SK-N-MC (cell line): ENCODE measurements at regions not wholly inside any gene's neighbourhood (a gene's known extent, or its start where the extent isn't known, plus 50 kb on each side); places are given as distances from the start of the nearest gene placed in this dataset.

Experiments used
- DNase-seq: peaks from one replicate; pipeline ENCODE4 v3.0.0-alpha.2; 2011; ENCODE audit warnings: low read depth, low spot score
- H3K27ac ChIP-seq: fragments of 200-600 bp; sonication (generic); 2 replicates; pipeline ENCODE4 v1.5.1; 2016; ENCODE audit warnings: mixed run types
- H3K36me3 ChIP-seq: fragments of 200-600 bp; sonication (generic); 2 replicates; pipeline ENCODE4 v1.6.1; 2017; ENCODE audit warnings: antibody characterized with exemption, low read length, mixed read lengths; ENCODE audit not compliant: insufficient read depth
- H3K4me3 ChIP-seq: fragments of 200-600 bp; sonication (generic); 2 replicates; pipeline ENCODE4 v1.5.1; 2016
- H3K9ac ChIP-seq: fragments of 200-600 bp; sonication (generic); 2 replicates; pipeline ENCODE4 v1.8.0; 2017; ENCODE audit warnings: mixed run types, mixed read lengths; ENCODE audit not compliant: insufficient read length
- H3K9me3 ChIP-seq: fragments of 200-600 bp; sonication (generic); 2 replicates; pipeline ENCODE4 v1.6.1; 2017; ENCODE audit warnings: low read depth, mild to moderate bottlenecking, antibody characterized with exemption, low read length, moderate library complexity, mixed read lengths
- EZH2 ChIP-seq: fragments of 200-600 bp; sonication (generic); IDR thresholded peaks from one replicate; pipeline ENCODE4 v1.6.1; 2017; ENCODE audit warnings: antibody characterized with exemption
- FOXP2 ChIP-seq: optimal IDR thresholded peaks from 2 replicates; pipeline ENCODE3; 2011; ENCODE audit warnings: mild to moderate bottlenecking, moderate library complexity; ENCODE audit not compliant: insufficient read depth; ENCODE audit errors: extremely low read length, control extremely low read depth
- POLR2AphosphoS5 ChIP-seq: IDR thresholded peaks from 2 replicates; pipeline ENCODE4 v1.6.1; 2012; ENCODE audit warnings: mild to moderate bottlenecking, low read depth, low read length, borderline replicate concordance

GRCh38 chrX:39619182-39620009 lies 478.4 kb downstream of the BCOR start:
- TF ChIP-seq POLR2AphosphoS5 (no peak), EZH2 (no peak), FOXP2 (no peak)
- Histone ChIP-seq H3K9ac (no peak overlapping the region), H3K9me3 (no peaks in the 10 kb centered on the region), H3K36me3 (no peaks in the 10 kb centered on the region), H3K4me3 (no peak overlapping the region), H3K27ac (no peak overlapping the region)
- DNase-seq = no peak

DNA sequence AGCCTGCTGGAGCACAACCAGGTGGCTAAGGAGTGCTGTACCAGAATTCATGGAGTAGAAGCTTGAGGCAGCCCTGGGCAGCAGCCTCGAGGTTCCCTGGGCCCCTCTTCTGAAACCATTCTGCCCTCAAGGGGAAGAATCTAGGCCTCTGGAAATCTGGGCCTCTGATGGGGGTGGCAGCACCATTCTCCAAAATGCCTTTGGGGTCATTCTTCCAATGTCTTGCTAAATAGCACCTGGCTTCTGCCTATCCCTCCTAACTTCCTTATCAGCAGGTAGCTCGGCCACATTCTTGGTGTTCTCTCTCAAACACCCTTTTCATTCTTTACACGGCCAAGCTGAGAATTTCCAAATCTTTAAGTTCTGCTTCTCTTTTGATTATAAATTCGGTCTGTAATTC lies 473.6 kb downstream of the BCOR start:
- no peak overlapping the region for H3K27ac ChIP-seq
- H3K36me3 ChIP-seq = no peaks in the 10 kb centered on the region
- H3K9me3 ChIP-seq = no peaks in the 10 kb centered on the region
- no peak for DNase-seq
- no peak overlapping the region for H3K4me3 ChIP-seq
- TF ChIP-seq POLR2AphosphoS5 (no peak), FOXP2 (no peak), EZH2 (no peak)
- no peak overlapping the region for H3K9ac ChIP-seq

DNA sequence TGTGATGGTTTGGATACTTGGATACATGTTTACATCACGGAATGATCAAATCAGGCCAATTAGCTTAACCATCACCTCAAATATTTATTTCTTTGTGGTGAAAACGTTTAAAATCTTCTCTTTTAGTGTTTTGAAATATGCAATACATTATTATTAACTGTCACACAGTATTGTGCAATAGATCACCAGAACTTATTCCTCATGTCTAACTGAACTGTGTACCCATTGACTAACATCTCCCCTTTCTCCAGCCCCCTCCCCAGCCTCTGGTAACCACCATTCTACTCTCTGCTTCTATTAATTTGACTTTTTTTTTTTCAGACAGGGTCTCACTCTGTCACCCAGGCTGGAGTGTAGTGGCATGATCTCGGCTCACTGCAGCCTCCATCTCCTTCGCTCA lies 471.9 kb downstream of the BCOR start:
- no peak for TF ChIP-seq EZH2
- Histone ChIP-seq H3K36me3 (no peaks in the 10 kb centered on the region), H3K27ac (no peak overlapping the region), H3K9ac (no peak overlapping the region), H3K9me3 (no peaks in the 10 kb centered on the region), H3K4me3 (no peak overlapping the region)
- no peak for DNase-seq

DNA sequence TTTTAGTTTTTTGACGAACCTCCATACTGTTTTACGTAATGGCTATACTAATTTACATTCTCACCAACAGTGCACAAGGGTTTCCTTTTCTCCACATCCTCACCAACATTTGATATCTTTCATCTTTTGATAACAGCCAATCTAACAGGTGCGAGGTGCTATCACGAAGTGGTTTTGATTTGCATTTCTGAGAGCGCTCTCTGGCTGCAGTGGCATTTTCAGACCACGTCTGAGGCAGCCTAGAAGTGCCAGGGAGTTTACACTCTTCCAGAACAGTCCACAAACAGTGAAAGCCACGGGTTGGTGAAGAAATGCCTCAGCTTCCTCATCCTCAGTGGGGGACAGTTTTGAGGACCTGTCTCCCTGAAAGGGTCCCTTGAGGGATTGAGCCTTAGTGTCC lies 471.0 kb downstream of the BCOR start:
- Histone ChIP-seq H3K9me3 (no peaks in the 10 kb centered on the region), H3K36me3 (no peaks in the 10 kb centered on the region), H3K4me3 (no peak overlapping the region), H3K27ac (no peak overlapping the region), H3K9ac (no peak overlapping the region)
- no peak for DNase-seq
- TF ChIP-seq EZH2 = no peak
- no peak for TF ChIP-seq POLR2AphosphoS5
- TF ChIP-seq FOXP2 = no peak

DNA sequence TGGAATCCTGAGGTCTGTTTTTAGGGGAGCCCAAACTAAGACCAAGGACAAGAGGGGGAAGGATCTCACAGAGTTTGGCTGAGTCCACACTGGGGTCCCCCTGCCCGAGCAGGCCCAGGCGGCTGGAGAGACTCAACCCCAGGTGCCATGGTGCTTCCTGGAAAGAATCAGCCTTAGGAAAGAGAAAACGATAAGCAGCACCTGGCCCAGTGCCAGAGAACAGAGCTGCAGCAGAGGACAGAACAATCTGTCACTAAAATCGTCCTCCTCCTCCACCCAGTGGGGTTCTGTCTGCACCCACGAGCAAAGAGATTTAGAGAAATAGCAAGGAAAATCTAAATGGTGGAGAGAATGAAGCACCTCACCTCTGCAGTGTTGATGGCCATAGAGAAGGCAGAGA lies 470.5 kb downstream of the BCOR start:
- H3K27ac ChIP-seq = no peak overlapping the region
- DNase-seq = no peak
- no peaks in the 10 kb centered on the region for H3K9me3 ChIP-seq
- no peak for TF ChIP-seq POLR2AphosphoS5
- no peak for TF ChIP-seq EZH2
- TF ChIP-seq FOXP2 = no peak
- no peak overlapping the region for H3K9ac ChIP-seq
- H3K36me3 ChIP-seq = no peaks in the 10 kb centered on the region
- H3K4me3 ChIP-seq = no peak overlapping the region

GRCh38 chrX:39629001-39629400 lies 468.8 kb downstream of the BCOR start:
- Histone ChIP-seq H3K9me3 (no peaks in the 10 kb centered on the region), H3K36me3 (no peaks in the 10 kb centered on the region), H3K4me3 (no peak overlapping the region), H3K9ac (no peak overlapping the region), H3K27ac (no peak overlapping the region)
- no peak for TF ChIP-seq POLR2AphosphoS5
- TF ChIP-seq FOXP2 = no peak
- no peak for TF ChIP-seq EZH2
- DNase-seq = no peak

DNA sequence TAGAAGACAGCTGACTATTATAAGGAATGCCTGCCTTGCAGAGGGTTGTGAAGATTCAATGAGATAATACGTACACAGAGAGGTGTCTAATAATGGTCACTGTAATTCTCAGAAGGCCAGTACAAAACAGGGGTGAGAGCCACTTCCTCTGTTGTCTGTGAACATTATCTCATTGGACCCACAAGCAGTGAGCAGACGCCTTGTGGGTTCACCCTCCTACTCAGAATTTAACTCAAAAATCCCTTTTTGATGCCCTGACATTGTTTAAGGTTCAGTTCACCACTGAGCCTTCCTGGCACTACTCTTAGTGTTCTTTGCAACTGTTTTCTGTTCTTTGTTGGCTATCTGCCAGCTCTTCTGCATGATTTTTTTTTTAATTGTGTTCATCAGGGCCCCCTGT lies 467.4 kb downstream of the BCOR start:
- DNase-seq = no peak
- H3K36me3 ChIP-seq = no peaks in the 10 kb centered on the region
- no peak overlapping the region for H3K4me3 ChIP-seq
- H3K9ac ChIP-seq = no peak overlapping the region
- H3K9me3 ChIP-seq = no peaks in the 10 kb centered on the region
- no peak for TF ChIP-seq FOXP2
- no peak for TF ChIP-seq POLR2AphosphoS5
- TF ChIP-seq EZH2 = no peak
- no peak overlapping the region for H3K27ac ChIP-seq

GRCh38 chrX:39631276-39632229 lies 466.2 kb downstream of the BCOR start:
- TF ChIP-seq EZH2 = no peak
- no peak for TF ChIP-seq POLR2AphosphoS5
- no peak for TF ChIP-seq FOXP2
- no peak overlapping the region for H3K27ac ChIP-seq
- no peaks in the 10 kb centered on the region for H3K9me3 ChIP-seq
- DNase-seq = no peak
- no peaks in the 10 kb centered on the region for H3K36me3 ChIP-seq
- H3K9ac ChIP-seq = no peak overlapping the region
- no peak overlapping the region for H3K4me3 ChIP-seq
